ENCODE measurements at regions not wholly inside any gene's neighbourhood (a gene's known extent, or its start where the extent isn't known, plus 50 kb on each side); places are given as distances from the start of the nearest gene placed in this dataset.

- TF ChIP-seq POLR2A (IDR thresholded peaks at IDR 0.05; ENCODE audit: borderline replicate concordance, extremely low read depth, insufficient read depth, insufficient read length) (no peak), CTCF (IDR thresholded peaks at IDR 0.05 in 2 of 3, conservative IDR thresholded peaks at IDR 0.05 in 1 of 3; ENCODE audit: borderline replicate concordance in 1 of 3, insufficient read depth in 1 of 3, low read depth in 2 of 3, low read length in 2 of 3) (no peak), YY1 (IDR thresholded peaks at IDR 0.05; ENCODE audit: extremely low read depth, insufficient replicate concordance, low read depth, low read length) (no peak), EZH2phosphoT487 (IDR thresholded peaks at IDR 0.05; ENCODE audit: borderline replicate concordance) (no peak), POLR2AphosphoS5 (IDR thresholded peaks at IDR 0.05; ENCODE audit: low read depth, low read length) (no peak)
Observed at GRCh38 chr2:151178207-151178606, 83.5 kb downstream of the RBM43 start.
